H1 (cell line): ENCODE measurements at regions not wholly inside any gene's neighbourhood (a gene's known extent, or its start where the extent isn't known, plus 50 kb on each side); places are given as distances from the start of the nearest gene placed in this dataset.

ENCODE experiments used
- CTCF ChIA-PET: fragments of 300-600 bp; sonication (Branson Sonifier 250); formaldehyde crosslinking; loops from one replicate; lab custom pipeline; 2021; ENCODE audit not compliant: partially characterized antibody; lab: Charles Lee
- POLR2A ChIA-PET: fragments of 300-600 bp; sonication (Branson Sonifier 250); formaldehyde crosslinking; loops from one replicate; lab custom pipeline; 2021; ENCODE audit warnings: inconsistent platforms; ENCODE audit not compliant: partially characterized antibody; lab: Charles Lee
- DNase-seq, 2 experiments: peaks; one replicate each; pipeline versions ENCODE4 v3.0.0 to v3.0.0-alpha.2; 2010 to 2022; ENCODE audit warnings: low spot score in 2 of 2, low read depth in 1 of 2, mixed read lengths in 1 of 2
- FAIRE-seq: peaks from 2 replicates; lab custom pipeline; 2011; peaks lifted over from hg19 to GRCh38; lab: Jason Lieb, UNC
- H2AFZ ChIP-seq: 2 replicates; pipeline ENCODE4 v1.8.1; 2012; ENCODE audit warnings: low read length, inconsistent platforms
- H2AK5ac ChIP-seq: 2 replicates; pipeline ENCODE4 v1.6.1; 2013; ENCODE audit warnings: low read depth, low read length
- H2BK120ac ChIP-seq: replicated peaks from 2 replicates; pipeline ENCODE3; 2013; ENCODE audit warnings: low read depth, low read length, inconsistent platforms
- H2BK12ac ChIP-seq: 2 replicates; pipeline ENCODE4 v1.6.1; 2013; ENCODE audit warnings: low read depth, low read length
- H2BK15ac ChIP-seq: 2 replicates; pipeline ENCODE4 v1.6.1; 2013; ENCODE audit warnings: low read length
- H2BK20ac ChIP-seq: 2 replicates; pipeline ENCODE4 v1.6.1; 2013; ENCODE audit warnings: low read length
- H2BK5ac ChIP-seq: 2 replicates; pipeline ENCODE4 v1.6.1; 2013; ENCODE audit warnings: low read depth, low read length
- H3K14ac ChIP-seq: 2 replicates; pipeline ENCODE4 v1.6.1; 2013; ENCODE audit warnings: inconsistent platforms; ENCODE audit not compliant: insufficient read length
- H3K18ac ChIP-seq: 2 replicates; pipeline ENCODE4 v1.6.1; 2013; ENCODE audit warnings: low read length; ENCODE audit errors: extremely low read depth
- H3K23ac ChIP-seq: 2 replicates; pipeline ENCODE4 v1.6.1; 2013; ENCODE audit warnings: inconsistent platforms; ENCODE audit not compliant: insufficient read length
- H3K23me2 ChIP-seq: 2 replicates; pipeline ENCODE4 v1.6.1; 2013; ENCODE audit warnings: low read depth, low read length
- H3K27ac ChIP-seq: 2 replicates; pipeline ENCODE4 v1.6.1; 2011; ENCODE audit warnings: low read depth, low read length, inconsistent platforms
- H3K27me3 ChIP-seq, 4 experiments: replicated peaks in 1 of 4; 1 replicate in 1 of 4; 2 replicates in 3 of 4; pipeline versions ENCODE4 v1.6.1 to v1.8.1; 2011 to 2013; ENCODE audit warnings: low read length in 3 of 4, mild to moderate bottlenecking in 3 of 4, inconsistent platforms in 2 of 4, mixed read lengths in 2 of 4, moderate library complexity in 1 of 4; ENCODE audit not compliant: control insufficient read depth in 3 of 4, insufficient read depth in 3 of 4; ENCODE audit errors: extremely low read depth in 1 of 4
- H3K36me3 ChIP-seq, 4 experiments: 2 replicates each; pipeline versions ENCODE4 v1.6.1 to v1.8.1; 2011 to 2013; ENCODE audit warnings: mild to moderate bottlenecking in 4 of 4, low read length in 3 of 4, moderate library complexity in 2 of 4, control low read depth in 1 of 4, inconsistent platforms in 1 of 4; ENCODE audit not compliant: insufficient read depth in 4 of 4, control insufficient read depth in 2 of 4
- H3K4ac ChIP-seq: replicated peaks from 2 replicates; pipeline ENCODE3; 2013; ENCODE audit warnings: low read length, low read depth, mixed read lengths, inconsistent platforms; ENCODE audit not compliant: insufficient read length
- H3K4me1 ChIP-seq, 4 experiments: replicated peaks in 1 of 4; 1 replicate in 1 of 4; 2 replicates in 3 of 4; pipeline versions ENCODE4 v1.6.1 to v1.8.1; 2011 to 2013; ENCODE audit warnings: low read length in 3 of 4, inconsistent platforms in 2 of 4, mixed read lengths in 1 of 4; ENCODE audit not compliant: insufficient read depth in 4 of 4, control insufficient read depth in 3 of 4
- H3K4me2 ChIP-seq, 2 experiments: 2 replicates each; pipeline versions ENCODE4 v1.6.1 to v1.8.1; 2011 to 2013; ENCODE audit warnings: low read depth in 2 of 2, low read length in 2 of 2, control low read depth in 1 of 2, inconsistent platforms in 1 of 2, mild to moderate bottlenecking in 1 of 2; ENCODE audit not compliant: insufficient read depth in 1 of 2
- H3K4me3 ChIP-seq, 4 experiments: fragments of 200-600, 300-600 bp in 1 of 4; sonication (generic), shearing (Covaris generic), sonication (Bioruptor Twin) in 1 of 4; 2 replicates each; pipeline versions ENCODE4 v1.5.1 to v1.8.1; 2011 to 2016; ENCODE audit warnings: low read length in 4 of 4, low read depth in 3 of 4, control low read depth in 2 of 4, inconsistent platforms in 2 of 4, mild to moderate bottlenecking in 2 of 4, mixed read lengths in 1 of 4, moderate library complexity in 1 of 4; ENCODE audit not compliant: insufficient read depth in 2 of 4; ENCODE audit errors: extremely low read depth in 1 of 4
- H3K56ac ChIP-seq: replicated peaks from 2 replicates; pipeline ENCODE3; 2013; ENCODE audit warnings: low read depth, mild to moderate bottlenecking, mixed read lengths, low read length, inconsistent platforms; ENCODE audit not compliant: insufficient read length
- H3K79me1 ChIP-seq: 2 replicates; pipeline ENCODE4 v1.6.1; 2013; ENCODE audit warnings: low read depth, low read length, control low read depth
- H3K79me2 ChIP-seq, 2 experiments: 2 replicates each; pipeline versions ENCODE4 v1.6.1 to v1.8.1; 2012 to 2013; ENCODE audit warnings: low read length in 2 of 2, mild to moderate bottlenecking in 2 of 2, inconsistent platforms in 1 of 2; ENCODE audit not compliant: insufficient read depth in 2 of 2, control insufficient read depth in 1 of 2
- H3K9ac ChIP-seq, 4 experiments: replicated peaks in 1 of 4; 1 replicate in 1 of 4; 2 replicates in 3 of 4; pipeline versions ENCODE4 v1.6.1 to v1.8.1; 2011 to 2013; ENCODE audit warnings: low read depth in 3 of 4, low read length in 3 of 4, control low read depth in 2 of 4, mild to moderate bottlenecking in 2 of 4, moderate library complexity in 2 of 4, inconsistent platforms in 1 of 4; ENCODE audit errors: extremely low read depth in 1 of 4
- H3K9me3 ChIP-seq, 2 experiments: 2 replicates each; pipeline versions ENCODE4 v1.6.1 to v1.8.1; 2012 to 2013; ENCODE audit warnings: mild to moderate bottlenecking in 2 of 2, moderate library complexity in 2 of 2, control low read depth in 1 of 2, inconsistent platforms in 1 of 2, low read depth in 1 of 2, low read length in 1 of 2, mixed read lengths in 1 of 2; ENCODE audit not compliant: insufficient read depth in 2 of 2
- H4K20me1 ChIP-seq, 2 experiments: replicated peaks in 1 of 2; 2 replicates each; pipeline versions ENCODE3 to v1.8.1; 2011 to 2013; ENCODE audit warnings: inconsistent platforms in 2 of 2, low read length in 2 of 2, mild to moderate bottlenecking in 1 of 2; ENCODE audit not compliant: insufficient read depth in 2 of 2, control insufficient read depth in 1 of 2
- H4K5ac ChIP-seq: 2 replicates; pipeline ENCODE4 v1.6.1; 2013; ENCODE audit warnings: low read length, low read depth, mixed read lengths, inconsistent platforms; ENCODE audit not compliant: insufficient read length
- H4K8ac ChIP-seq: 2 replicates; pipeline ENCODE4 v1.8.0; 2013; ENCODE audit warnings: mild to moderate bottlenecking, moderate library complexity, low read length, inconsistent platforms; ENCODE audit not compliant: insufficient read depth; ENCODE audit errors: extremely low read depth
- H4K91ac ChIP-seq: replicated peaks from 2 replicates; pipeline ENCODE3; 2013; ENCODE audit warnings: low read length, mixed read lengths, inconsistent platforms; ENCODE audit not compliant: insufficient read length
- ATF2 ChIP-seq: IDR thresholded peaks from 2 replicates; pipeline ENCODE4 v1.6.1; 2012; ENCODE audit warnings: low read length, inconsistent platforms
- CTCF ChIP-seq, 3 experiments: IDR thresholded peaks; 1 replicate in 2 of 3; 2 replicates in 1 of 3; pipeline versions ENCODE4 v1.5.1 to v1.6.1; 2011; ENCODE audit warnings: low read length in 3 of 3, mild to moderate bottlenecking in 3 of 3, inconsistent platforms in 2 of 3, low read depth in 1 of 3, moderate library complexity in 1 of 3; ENCODE audit not compliant: insufficient read depth in 1 of 3; ENCODE audit errors: control extremely low read depth in 1 of 3
- EGR1 ChIP-seq: IDR thresholded peaks from 2 replicates; pipeline ENCODE4 v1.6.1; 2011; ENCODE audit warnings: low read depth, low read length, borderline replicate concordance
- EZH2 ChIP-seq: fragments of 200-600 bp; sonication (generic); IDR thresholded peaks from 2 replicates; pipeline ENCODE4 v1.7.1; 2012; ENCODE audit warnings: low read depth, mild to moderate bottlenecking, moderate library complexity, low read length, inconsistent platforms; ENCODE audit not compliant: severe bottlenecking
- FOSL1 ChIP-seq: IDR thresholded peaks from 2 replicates; pipeline ENCODE4 v1.6.1; 2011; ENCODE audit warnings: mild to moderate bottlenecking, low read depth, low read length, moderate library complexity; ENCODE audit not compliant: insufficient read depth
- HDAC2 ChIP-seq, 2 experiments: fragments of 300-600 bp in 1 of 2; sonication (generic) in 1 of 2; IDR thresholded peaks; 2 replicates each; pipeline ENCODE4 v1.6.1; 2011 to 2012; ENCODE audit warnings: low read depth in 2 of 2, low read length in 2 of 2, mild to moderate bottlenecking in 2 of 2, moderate library complexity in 2 of 2, borderline replicate concordance in 1 of 2, inconsistent platforms in 1 of 2
- MAX ChIP-seq: IDR thresholded peaks from 2 replicates; pipeline ENCODE4 v1.6.1; 2012; ENCODE audit warnings: inconsistent platforms
- POLR2A ChIP-seq, 2 experiments: IDR thresholded peaks; 1 replicate in 1 of 2; 2 replicates in 1 of 2; pipeline ENCODE4 v1.6.1; 2011; ENCODE audit warnings: low read depth in 2 of 2, low read length in 2 of 2, mild to moderate bottlenecking in 2 of 2; ENCODE audit errors: control extremely low read depth in 1 of 2
- TCF12 ChIP-seq: IDR thresholded peaks from 2 replicates; pipeline ENCODE4 v1.6.1; 2011; ENCODE audit warnings: low read depth, mild to moderate bottlenecking, low read length
- ZNF274 ChIP-seq: IDR thresholded peaks from 2 replicates; pipeline ENCODE4 v1.7.0; 2012; ENCODE audit warnings: low read length, borderline replicate concordance; ENCODE audit errors: extremely low read depth
- WGBS, 2 experiments: shearing (Covaris generic) in 1 of 2; methylation state at CpG; one replicate each; pipeline versions ENCODE4 v1.1.6 to v1.1.7; 2013 to 2015; ENCODE audit warnings: low lambda C conversion rate in 2 of 2, mixed read lengths in 2 of 2, inconsistent platforms in 1 of 2, low coverage in 1 of 2, missing lambda C conversion rate in 1 of 2; ENCODE audit not compliant: insufficient replicate concordance in 2 of 2, insufficient coverage in 1 of 2, insufficient read length in 1 of 2; ENCODE audit errors: extremely low coverage in 1 of 2, missing lambda C conversion rate in 1 of 2; 5-methylcytosine and 5-hydroxymethylcytosine counted together

- no peak overlapping the region for H2BK12ac ChIP-seq
- no peak overlapping the region for H2AFZ ChIP-seq
- H2BK20ac ChIP-seq: no peak overlapping the region
- no peak overlapping the region for H3K4me3 ChIP-seq
- no peak overlapping the region for H4K5ac ChIP-seq
- H3K36me3 ChIP-seq: no peaks in the 10 kb centered on the region
- H3K4me1 ChIP-seq: no peaks in the 10 kb centered on the region
- H3K27ac ChIP-seq: no peak overlapping the region
- no peak overlapping the region for H3K18ac ChIP-seq
- no peak overlapping the region for H2BK120ac ChIP-seq
- no peak overlapping the region for H4K91ac ChIP-seq
- no peaks in the 10 kb centered on the region for H3K27me3 ChIP-seq
- H3K4me2 ChIP-seq: no peak overlapping the region
- H2BK15ac ChIP-seq: no peak overlapping the region
- no peak overlapping the region for H3K14ac ChIP-seq
- H3K79me2 ChIP-seq: no peaks in the 10 kb centered on the region
- no peaks in the 10 kb centered on the region for H3K23me2 ChIP-seq
- H3K9ac ChIP-seq: no peak overlapping the region
- H3K23ac ChIP-seq: no peak overlapping the region
- H2BK5ac ChIP-seq: no peak overlapping the region
- FAIRE-seq (no peak), DNase-seq (no peak)
- POLR2A ChIA-PET: no interaction called here
- H3K9me3 ChIP-seq: no peaks in the 10 kb centered on the region
- no peaks in the 10 kb centered on the region for H4K20me1 ChIP-seq
- WGBS, 2 experiments: 92% methylated on average over 5 of the region's 5 CpGs; no CpG with 5 or more reads in 1 of the 2 experiments
- CTCF ChIA-PET: no interaction called here
- H4K8ac ChIP-seq: no peak overlapping the region
- no peak overlapping the region for H2AK5ac ChIP-seq
- no peak overlapping the region for H3K56ac ChIP-seq
- no peaks in the 10 kb centered on the region for H3K79me1 ChIP-seq
- H3K4ac ChIP-seq: no peak overlapping the region
- TF ChIP-seq MAX (no peak), EZH2 (no peak), EGR1 (no peak), ZNF274 (no peak), HDAC2 (IDR thresholded peaks at IDR 0.05; ENCODE audit: borderline replicate concordance in 1 of 2, low read depth in 2 of 2, low read length in 2 of 2) (no peak), ATF2 (no peak), POLR2A (IDR thresholded peaks at IDR 0.05; ENCODE audit: control extremely low read depth in 1 of 2, low read depth in 2 of 2, low read length in 2 of 2) (no peak), CTCF (IDR thresholded peaks at IDR 0.05; ENCODE audit: control extremely low read depth in 1 of 3, insufficient read depth in 1 of 3, low read depth in 1 of 3, low read length in 3 of 3) (no peak), FOSL1 (no peak), TCF12 (no peak)
Measured at GRCh38 chr1:14303011-14303410, 295.5 kb upstream of the KAZN start.
